Neural cell (in vitro differentiated cells): ENCODE measurements at regions not wholly inside any gene's neighbourhood (a gene's known extent, or its start where the extent isn't known, plus 50 kb on each side); places are given as distances from the start of the nearest gene placed in this dataset.

ENCODE experiments used
- H2AFZ ChIP-seq: fragments of 200-600, 300-800 bp; sonication (generic), shearing (Covaris generic); 2 replicates; pipeline ENCODE4 v1.6.0; 2014; ENCODE audit warnings: low read depth, mild to moderate bottlenecking, antibody characterized with exemption, low read length, moderate library complexity
- H3F3A ChIP-seq: fragments of 200-600 bp; shearing (Covaris generic); 2 replicates; pipeline ENCODE4 v1.6.1; 2016; ENCODE audit warnings: mild to moderate bottlenecking, moderate library complexity, mixed read lengths, antibody characterized with exemption, low read length; ENCODE audit not compliant: insufficient read depth, poor library complexity, severe bottlenecking
- H3K27ac ChIP-seq: fragments of 200-600, 300-800 bp; sonication (generic), shearing (Covaris generic); 2 replicates; pipeline ENCODE4 v1.5.1; 2014; ENCODE audit warnings: mild to moderate bottlenecking, low read length, moderate library complexity
- H3K27me3 ChIP-seq: fragments of 300-800, 200-600 bp; sonication (generic), shearing (Covaris generic); 2 replicates; pipeline ENCODE4 v1.6.0; 2014; ENCODE audit warnings: mild to moderate bottlenecking, low read depth, low read length, moderate library complexity; ENCODE audit not compliant: insufficient read depth
- H3K36me3 ChIP-seq: fragments of 300-800, 200-600 bp; sonication (generic), shearing (Covaris generic); 2 replicates; pipeline ENCODE4 v1.5.1; 2014; ENCODE audit warnings: mild to moderate bottlenecking, antibody characterized with exemption, low read length, moderate library complexity; ENCODE audit not compliant: insufficient read depth
- H3K4me2 ChIP-seq: fragments of 300-800, 200-600 bp; sonication (generic), shearing (Covaris generic); 2 replicates; pipeline ENCODE4 v1.6.0; 2014; ENCODE audit warnings: mild to moderate bottlenecking, low read length
- H3K4me3 ChIP-seq: fragments of 300-800, 200-600 bp; sonication (generic), shearing (Covaris generic); 2 replicates; pipeline ENCODE4 v1.5.1; 2014; ENCODE audit warnings: mild to moderate bottlenecking, low read length, moderate library complexity
- H3K79me2 ChIP-seq: fragments of 200-600 bp; shearing (Covaris generic); replicated peaks from 2 replicates; pipeline ENCODE4 v1.6.0; 2014; ENCODE audit warnings: mild to moderate bottlenecking, low read length, moderate library complexity; ENCODE audit not compliant: insufficient read depth
- H3K9ac ChIP-seq: fragments of 300-800, 200-600 bp; sonication (generic), shearing (Covaris generic); 2 replicates; pipeline ENCODE4 v1.6.1; 2016; ENCODE audit warnings: mild to moderate bottlenecking, low read length, mixed read lengths
- H3K9me2 ChIP-seq: fragments of 200-600 bp; shearing (Covaris generic); 2 replicates; pipeline ENCODE4 v1.6.1; 2016; ENCODE audit warnings: mild to moderate bottlenecking, low read length, mixed read lengths; ENCODE audit not compliant: insufficient read depth
- H3K9me3 ChIP-seq: fragments of 200-600, 300-800 bp; sonication (generic), shearing (Covaris generic); 2 replicates; pipeline ENCODE4 v1.6.1; 2016; ENCODE audit warnings: mild to moderate bottlenecking, mixed run types, low read length, moderate library complexity, mixed read lengths
- H4K20me1 ChIP-seq: fragments of 200-600 bp; shearing (Covaris generic); 2 replicates; pipeline ENCODE4 v1.6.1; 2016; ENCODE audit warnings: mild to moderate bottlenecking, mixed run types; ENCODE audit not compliant: insufficient read depth
- EP300 ChIP-seq: fragments of 450-650 bp; conservative IDR thresholded peaks from 2 replicates; pipeline ENCODE4 v1.6.1; 2014; ENCODE audit warnings: antibody characterized with exemption, mild to moderate bottlenecking, moderate library complexity; ENCODE audit not compliant: poor library complexity, severe bottlenecking
- EZH2 ChIP-seq: fragments of 200-600, 300-800 bp; shearing (Covaris generic), sonication (generic); IDR thresholded peaks from 2 replicates; pipeline ENCODE4 v1.6.1; 2014; ENCODE audit warnings: antibody characterized with exemption, low read length, borderline replicate concordance, mild to moderate bottlenecking; ENCODE audit not compliant: insufficient read depth, poor library complexity, severe bottlenecking
- MXI1 ChIP-seq: fragments of 450-650 bp; conservative IDR thresholded peaks from 2 replicates; pipeline ENCODE4 v1.6.1; 2014; ENCODE audit warnings: antibody characterized with exemption, mild to moderate bottlenecking; ENCODE audit not compliant: poor library complexity, severe bottlenecking
- POLR2AphosphoS5 ChIP-seq: IDR thresholded peaks from 2 replicates; pipeline ENCODE4 v1.6.1; 2012
- RAD21 ChIP-seq: fragments of 450-650 bp; conservative IDR thresholded peaks from 2 replicates; pipeline ENCODE4 v1.6.1; 2014; ENCODE audit warnings: antibody characterized with exemption, mild to moderate bottlenecking, moderate library complexity
- SMC3 ChIP-seq: fragments of 450-650 bp; conservative IDR thresholded peaks from 2 replicates; pipeline ENCODE4 v1.6.1; 2014; ENCODE audit warnings: antibody characterized with exemption, mild to moderate bottlenecking, moderate library complexity; ENCODE audit not compliant: poor library complexity
- TAF1 ChIP-seq: IDR thresholded peaks from 2 replicates; pipeline ENCODE4 v1.6.1; 2012; ENCODE audit warnings: low read depth
- TF ChIP-seq, protein P1 (sequence below): fragments of 450-650 bp; IDR thresholded peaks from 2 replicates; pipeline ENCODE4 v1.5.1; 2014; ENCODE audit warnings: antibody characterized with exemption, mild to moderate bottlenecking, moderate library complexity; ENCODE audit not compliant: poor library complexity, severe bottlenecking
- TF ChIP-seq, protein P2 (sequence below): IDR thresholded peaks from 2 replicates; pipeline ENCODE4 v1.6.1; 2012; ENCODE audit warnings: borderline replicate concordance

- TF ChIP-seq EZH2 (no peak), TAF1 (no peak), EP300 (no peak), MXI1 (no peak), SMC3 (no peak), POLR2AphosphoS5 (no peak), RAD21 (no peak)
- TF ChIP-seq, protein P1, sequence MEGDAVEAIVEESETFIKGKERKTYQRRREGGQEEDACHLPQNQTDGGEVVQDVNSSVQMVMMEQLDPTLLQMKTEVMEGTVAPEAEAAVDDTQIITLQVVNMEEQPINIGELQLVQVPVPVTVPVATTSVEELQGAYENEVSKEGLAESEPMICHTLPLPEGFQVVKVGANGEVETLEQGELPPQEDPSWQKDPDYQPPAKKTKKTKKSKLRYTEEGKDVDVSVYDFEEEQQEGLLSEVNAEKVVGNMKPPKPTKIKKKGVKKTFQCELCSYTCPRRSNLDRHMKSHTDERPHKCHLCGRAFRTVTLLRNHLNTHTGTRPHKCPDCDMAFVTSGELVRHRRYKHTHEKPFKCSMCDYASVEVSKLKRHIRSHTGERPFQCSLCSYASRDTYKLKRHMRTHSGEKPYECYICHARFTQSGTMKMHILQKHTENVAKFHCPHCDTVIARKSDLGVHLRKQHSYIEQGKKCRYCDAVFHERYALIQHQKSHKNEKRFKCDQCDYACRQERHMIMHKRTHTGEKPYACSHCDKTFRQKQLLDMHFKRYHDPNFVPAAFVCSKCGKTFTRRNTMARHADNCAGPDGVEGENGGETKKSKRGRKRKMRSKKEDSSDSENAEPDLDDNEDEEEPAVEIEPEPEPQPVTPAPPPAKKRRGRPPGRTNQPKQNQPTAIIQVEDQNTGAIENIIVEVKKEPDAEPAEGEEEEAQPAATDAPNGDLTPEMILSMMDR = no peak
- TF ChIP-seq, protein P2, sequence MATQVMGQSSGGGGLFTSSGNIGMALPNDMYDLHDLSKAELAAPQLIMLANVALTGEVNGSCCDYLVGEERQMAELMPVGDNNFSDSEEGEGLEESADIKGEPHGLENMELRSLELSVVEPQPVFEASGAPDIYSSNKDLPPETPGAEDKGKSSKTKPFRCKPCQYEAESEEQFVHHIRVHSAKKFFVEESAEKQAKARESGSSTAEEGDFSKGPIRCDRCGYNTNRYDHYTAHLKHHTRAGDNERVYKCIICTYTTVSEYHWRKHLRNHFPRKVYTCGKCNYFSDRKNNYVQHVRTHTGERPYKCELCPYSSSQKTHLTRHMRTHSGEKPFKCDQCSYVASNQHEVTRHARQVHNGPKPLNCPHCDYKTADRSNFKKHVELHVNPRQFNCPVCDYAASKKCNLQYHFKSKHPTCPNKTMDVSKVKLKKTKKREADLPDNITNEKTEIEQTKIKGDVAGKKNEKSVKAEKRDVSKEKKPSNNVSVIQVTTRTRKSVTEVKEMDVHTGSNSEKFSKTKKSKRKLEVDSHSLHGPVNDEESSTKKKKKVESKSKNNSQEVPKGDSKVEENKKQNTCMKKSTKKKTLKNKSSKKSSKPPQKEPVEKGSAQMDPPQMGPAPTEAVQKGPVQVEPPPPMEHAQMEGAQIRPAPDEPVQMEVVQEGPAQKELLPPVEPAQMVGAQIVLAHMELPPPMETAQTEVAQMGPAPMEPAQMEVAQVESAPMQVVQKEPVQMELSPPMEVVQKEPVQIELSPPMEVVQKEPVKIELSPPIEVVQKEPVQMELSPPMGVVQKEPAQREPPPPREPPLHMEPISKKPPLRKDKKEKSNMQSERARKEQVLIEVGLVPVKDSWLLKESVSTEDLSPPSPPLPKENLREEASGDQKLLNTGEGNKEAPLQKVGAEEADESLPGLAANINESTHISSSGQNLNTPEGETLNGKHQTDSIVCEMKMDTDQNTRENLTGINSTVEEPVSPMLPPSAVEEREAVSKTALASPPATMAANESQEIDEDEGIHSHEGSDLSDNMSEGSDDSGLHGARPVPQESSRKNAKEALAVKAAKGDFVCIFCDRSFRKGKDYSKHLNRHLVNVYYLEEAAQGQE = no peak
- no peaks in the 10 kb centered on the region for H3K79me2 ChIP-seq
- no peak overlapping the region for H3K4me3 ChIP-seq
- no peaks in the 10 kb centered on the region for H3K9me3 ChIP-seq
- H3K9ac ChIP-seq = no peak overlapping the region
- H3K9me2 ChIP-seq = no peaks in the 10 kb centered on the region
- no peaks in the 10 kb centered on the region for H4K20me1 ChIP-seq
- no peak overlapping the region for H3K27ac ChIP-seq
- H2AFZ ChIP-seq = no peak overlapping the region
- H3K4me2 ChIP-seq = no peak overlapping the region
- no peaks in the 10 kb centered on the region for H3K36me3 ChIP-seq
- H3K27me3 ChIP-seq = no peaks in the 10 kb centered on the region
- no peaks in the 10 kb centered on the region for H3F3A ChIP-seq
These were observed 84.6 kb upstream of the SGK1 start for GRCh38 chr6:134402372-134402984.

DNA sequence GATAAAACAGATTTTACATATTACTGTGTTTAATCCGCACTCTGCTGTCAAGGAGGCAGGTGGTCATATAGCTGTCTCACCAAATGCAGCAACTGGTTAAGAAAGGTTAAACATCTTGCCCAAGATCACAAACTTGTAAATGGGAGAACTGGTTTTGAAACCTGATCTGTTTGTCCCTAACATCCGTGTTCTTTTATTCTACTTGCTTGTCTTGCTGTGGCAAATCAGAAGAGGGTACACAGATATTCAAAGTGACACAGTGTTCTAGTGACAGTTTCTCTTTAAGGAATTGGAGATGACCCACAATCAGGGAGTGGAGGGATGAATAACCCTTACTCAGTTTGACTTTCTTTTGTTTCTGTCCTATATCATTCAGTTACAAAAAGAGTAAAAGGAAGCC is 83.0 kb upstream of the SGK1 start:
- no peaks in the 10 kb centered on the region for H3K79me2 ChIP-seq
- H3K27ac ChIP-seq = no peak overlapping the region
- no peak overlapping the region for H3K4me2 ChIP-seq
- H3K36me3 ChIP-seq = no peaks in the 10 kb centered on the region
- H2AFZ ChIP-seq = no peak overlapping the region
- H4K20me1 ChIP-seq = no peaks in the 10 kb centered on the region
- no peaks in the 10 kb centered on the region for H3F3A ChIP-seq
- H3K27me3 ChIP-seq = no peaks in the 10 kb centered on the region
- H3K9me2 ChIP-seq = no peaks in the 10 kb centered on the region
- H3K9ac ChIP-seq = no peak overlapping the region
- no peak overlapping the region for H3K4me3 ChIP-seq
- no peak for TF ChIP-seq MXI1
- no peak for TF ChIP-seq RAD21
- H3K9me3 ChIP-seq = no peaks in the 10 kb centered on the region

DNA sequence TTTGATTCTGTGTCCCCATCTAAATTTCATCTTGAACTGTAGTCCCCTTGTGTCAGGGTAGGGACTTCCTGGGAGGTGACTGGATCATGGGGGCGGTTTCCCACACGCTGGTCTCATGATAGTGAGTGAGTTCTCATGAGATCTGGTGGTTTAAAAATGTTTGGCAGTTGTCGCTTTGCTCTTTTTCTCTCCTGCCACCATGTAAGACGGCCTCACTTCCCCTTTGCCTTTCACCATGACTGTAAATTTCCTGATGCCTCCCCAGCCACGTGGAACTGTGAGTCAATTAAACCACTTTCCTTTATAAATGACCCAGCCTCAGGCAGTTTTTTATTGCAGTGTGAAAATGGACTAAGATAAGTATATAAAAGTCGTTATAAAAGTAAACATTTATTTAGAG is 80.5 kb upstream of the SGK1 start:
- H3K27ac ChIP-seq = no peak overlapping the region
- no peak for TF ChIP-seq POLR2AphosphoS5
- H3K4me2 ChIP-seq = no peak overlapping the region
- no peaks in the 10 kb centered on the region for H3K79me2 ChIP-seq
- H4K20me1 ChIP-seq = no peaks in the 10 kb centered on the region
- H3K4me3 ChIP-seq = no peak overlapping the region
- no peaks in the 10 kb centered on the region for H3K27me3 ChIP-seq
- H3F3A ChIP-seq = no peaks in the 10 kb centered on the region
- no peaks in the 10 kb centered on the region for H3K36me3 ChIP-seq
- H3K9me2 ChIP-seq = no peaks in the 10 kb centered on the region
- no peaks in the 10 kb centered on the region for H3K9me3 ChIP-seq
- no peak overlapping the region for H3K9ac ChIP-seq
- H2AFZ ChIP-seq = no peak overlapping the region
